K562 (cell line): ENCODE measurements at regions not wholly inside any gene's neighbourhood (a gene's known extent, or its start where the extent isn't known, plus 50 kb on each side); places are given as distances from the start of the nearest gene placed in this dataset.

Source experiments
- ARID1B ChIP-seq: fragments of 450-650 bp; IDR thresholded peaks from 2 replicates; pipeline ENCODE4 v1.6.1; 2016; ENCODE audit warnings: antibody characterized with exemption, mild to moderate bottlenecking, inconsistent platforms
- CBX5 ChIP-seq: IDR thresholded peaks from 2 replicates; pipeline ENCODE4 v1.6.1; 2014; ENCODE audit warnings: low read depth, borderline replicate concordance
- CBX8 ChIP-seq: fragments of 200-600 bp; sonication (generic); IDR thresholded peaks from 2 replicates; pipeline ENCODE4 v1.6.1; 2012; ENCODE audit warnings: borderline replicate concordance, mixed run types, low read depth, mild to moderate bottlenecking, moderate library complexity, mixed read lengths, low read length, control low read depth, inconsistent platforms; ENCODE audit not compliant: poor library complexity, severe bottlenecking; ENCODE audit errors: extremely low read depth
- HNRNPUL1 ChIP-seq: fragments of 200-400 bp; formaldehyde crosslinking; IDR thresholded peaks from 2 replicates; pipeline ENCODE4 v1.6.1; 2017; ENCODE audit warnings: low read length
- NCOA6 ChIP-seq: fragments of 450-650 bp; IDR thresholded peaks from 2 replicates; pipeline ENCODE4 v1.6.1; 2017; ENCODE audit warnings: mild to moderate bottlenecking
- NFIX ChIP-seq: fragments of 250-450 bp; sonication (Bioruptor Pico); IDR thresholded peaks from 2 replicates; pipeline ENCODE4 v1.4.0; 2020; ENCODE audit warnings: low read depth, mild to moderate bottlenecking, moderate library complexity
- NKRF ChIP-seq: fragments of 450-650 bp; IDR thresholded peaks from 2 replicates; pipeline ENCODE4 v1.6.1; 2016; ENCODE audit warnings: borderline replicate concordance
- NR2F6 ChIP-seq: fragments of 450-650 bp; formaldehyde crosslinking; IDR thresholded peaks from 2 replicates; pipeline ENCODE4 v1.4.0; 2020; ENCODE audit warnings: mild to moderate bottlenecking
- SMAD3 ChIP-seq: fragments of 450-650 bp; formaldehyde crosslinking; conservative IDR thresholded peaks from 2 replicates; pipeline ENCODE4 v1.4.0; 2020; ENCODE audit warnings: mild to moderate bottlenecking
- XRCC3 ChIP-seq: fragments of 450-650 bp; IDR thresholded peaks from 2 replicates; pipeline ENCODE4 v1.6.1; 2017; ENCODE audit warnings: mild to moderate bottlenecking, moderate library complexity
- ZNF197 ChIP-seq: fragments of 200-800 bp; sonication (Bioruptor generic); IDR thresholded peaks from 2 replicates; pipeline ENCODE4 v1.6.1; 2016; ENCODE audit warnings: low read depth, missing genetic modification characterization, missing compliant biosample characterization
- ZNF318 ChIP-seq, 2 experiments: fragments of 450-650 bp; IDR thresholded peaks; 2 replicates each; pipeline ENCODE4 v1.6.1; 2016; ENCODE audit warnings: mild to moderate bottlenecking in 2 of 2, borderline replicate concordance in 1 of 2, low read depth in 1 of 2, moderate library complexity in 1 of 2
- ZNF445 ChIP-seq: fragments of 250-450 bp; sonication (Bioruptor Pico); IDR thresholded peaks from 2 replicates; pipeline ENCODE4 v1.4.0; 2020; ENCODE audit warnings: low read depth, mild to moderate bottlenecking, moderate library complexity

GRCh38 chr6:26193467-26194328, 106.5 kb downstream of the HFE start (continued):
- TF ChIP-seq CBX8 (no peak), ZNF197 (no peak), NR2F6 (CRISPR knock-in tag) (no peak), NKRF (0 out of 2 replicates have a peak, but pooled peaks have one; percentile 17), NCOA6 (no peak), HNRNPUL1 (no peak), ARID1B (peak; percentile 47), ZNF318 (IDR thresholded peaks at IDR 0.05; ENCODE audit: borderline replicate concordance in 1 of 2, low read depth in 1 of 2) (no peak), CBX5 (no peak), ZNF445 (CRISPR knock-in tag) (peak; percentile 38; the same call in 1 of the 2 replicates), XRCC3 (no peak), SMAD3 (0 out of 2 replicates have a peak, but pooled peaks have one; percentile 33), NFIX (CRISPR knock-in tag) (no peak)
